ENCODE measurements at regions not wholly inside any gene's neighbourhood (a gene's known extent, or its start where the extent isn't known, plus 50 kb on each side); places are given as distances from the start of the nearest gene placed in this dataset.

DNA sequence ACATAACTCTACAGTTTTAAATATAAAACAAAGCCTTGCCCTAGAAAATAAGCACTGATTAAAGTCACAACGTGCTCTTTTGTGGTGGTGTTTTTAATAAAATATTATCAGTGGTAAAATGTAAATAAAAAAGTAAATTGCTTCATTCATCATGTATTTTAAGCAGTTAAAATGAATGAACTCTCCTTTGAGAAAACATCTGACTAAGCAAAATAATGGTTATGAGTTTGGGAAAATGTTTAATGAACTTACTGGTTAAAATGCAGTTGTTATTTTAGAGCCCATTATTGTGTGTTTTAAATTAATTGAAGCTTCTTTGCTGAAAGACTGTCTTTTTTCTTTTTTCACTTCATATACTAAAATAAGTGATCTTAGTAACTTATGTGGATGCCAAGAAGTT, 1007.5 kb upstream of the ARRDC3 start:
- TF ChIP-seq CTCF (IDR thresholded peaks at IDR 0.05): no peak
- no peak for TF ChIP-seq POLR2A (IDR thresholded peaks at IDR 0.05)
